ENCODE measurements at regions not wholly inside any gene's neighbourhood (a gene's known extent, or its start where the extent isn't known, plus 50 kb on each side); places are given as distances from the start of the nearest gene placed in this dataset.

DNA sequence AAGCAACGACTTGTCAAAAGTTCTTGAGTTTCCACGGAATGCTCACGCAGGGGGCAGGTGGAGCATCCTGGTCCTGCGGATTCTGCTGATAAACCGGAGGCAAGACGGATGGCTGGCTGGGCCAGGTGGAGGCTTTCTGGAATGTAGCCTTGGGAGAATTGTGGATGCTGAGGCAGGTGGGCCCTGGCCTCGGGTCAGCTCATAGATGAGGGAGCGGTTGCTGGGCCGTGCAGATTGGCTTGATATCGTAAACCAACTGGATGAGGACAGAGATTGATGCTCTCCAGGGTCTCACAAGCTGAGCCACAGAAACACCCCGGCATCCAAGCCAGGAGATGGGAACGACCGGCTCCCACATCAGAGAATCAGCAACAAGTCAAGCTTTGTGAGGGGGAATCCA is 50.0 kb upstream of the TFRC start:
- TF ChIP-seq POLR2A (IDR thresholded peaks at IDR 0.05; ENCODE audit: low read length) (no peak), GATA1 (IDR thresholded peaks at IDR 0.05; ENCODE audit: low read depth, low read length) (no peak)
